HG03139 (cell line): ENCODE measurements at regions not wholly inside any gene's neighbourhood (a gene's known extent, or its start where the extent isn't known, plus 50 kb on each side); places are given as distances from the start of the nearest gene placed in this dataset.
A peak's percentile ranks its signal among the peaks of the same experiment; 100 is the strongest.
"Not testable (repeated sequence)": the region's sequence is repeated elsewhere in the genome, so short reads cannot be mapped to it uniquely, and the experiment has no call there.

ENCODE experiments used
- ATAC-seq: cut with Tn5 transposase; IDR thresholded peaks from one replicate; pipeline ENCODE4 v1.9.1; 2021; ENCODE audit not compliant: unreplicated experiment

GRCh38 chr3:35422101-35422500 is 217.2 kb upstream of the ARPP21 start:
- ATAC-seq, result no peak

GRCh38 chr3:35422836-35423601 is 216.3 kb upstream of the ARPP21 start:
- ATAC-seq, result no peak

- ATAC-seq, result no peak
Observed at GRCh38 chr3:35426366-35426958, 212.9 kb upstream of the ARPP21 start.

- ATAC-seq, result no peak
Observed at GRCh38 chr3:35437381-35437780, 201.9 kb upstream of the ARPP21 start.

GRCh38 chr3:35438101-35438500 is 201.2 kb upstream of the ARPP21 start:
- no peak for ATAC-seq

GRCh38 chr3:35439663-35440062 is 199.7 kb upstream of the ARPP21 start:
- no peak for ATAC-seq

GRCh38 chr3:35440826-35441225 is 198.5 kb upstream of the ARPP21 start:
- ATAC-seq, result no peak

GRCh38 chr3:35446896-35447295 is 192.4 kb upstream of the ARPP21 start:
- no peak for ATAC-seq

GRCh38 chr3:35448121-35448520 is 191.2 kb upstream of the ARPP21 start:
- ATAC-seq, result no peak

GRCh38 chr3:35448681-35449080 is 190.6 kb upstream of the ARPP21 start:
- no peak for ATAC-seq

- ATAC-seq, result not testable (repeated sequence)
Observed at GRCh38 chr3:35454819-35455218, 184.5 kb upstream of the ARPP21 start.

- no peak for ATAC-seq
Observed at GRCh38 chr3:35473956-35474355, 165.4 kb upstream of the ARPP21 start.

- ATAC-seq, result not testable (repeated sequence)
Observed at GRCh38 chr3:35482566-35482965, 156.8 kb upstream of the ARPP21 start.

- no peak for ATAC-seq
Observed at GRCh38 chr3:35483131-35483530, 156.2 kb upstream of the ARPP21 start.

- ATAC-seq, result no peak
Observed at GRCh38 chr3:35484929-35485530, 154.3 kb upstream of the ARPP21 start.

GRCh38 chr3:35486295-35486694 is 153.0 kb upstream of the ARPP21 start:
- ATAC-seq, result no peak

GRCh38 chr3:35487376-35487775 is 151.9 kb upstream of the ARPP21 start:
- no peak for ATAC-seq

- no peak for ATAC-seq
Observed at GRCh38 chr3:35488526-35488925, 150.8 kb upstream of the ARPP21 start.

GRCh38 chr3:35492841-35493240 is 146.5 kb upstream of the ARPP21 start:
- ATAC-seq, result no peak

GRCh38 chr3:35498506-35499210 is 140.7 kb upstream of the ARPP21 start:
- ATAC-seq, result no peak

- ATAC-seq, result peak; percentile 55
Observed at GRCh38 chr3:35500641-35501350, 138.5 kb upstream of the ARPP21 start.
